ENCODE measurements at regions not wholly inside any gene's neighbourhood (a gene's known extent, or its start where the extent isn't known, plus 50 kb on each side); places are given as distances from the start of the nearest gene placed in this dataset.
A peak's percentile ranks its signal among the peaks of the same experiment; 100 is the strongest.

- Histone ChIP-seq H3K4me3 (no peak overlapping the region), H3K9me3 (no peaks in the 10 kb centered on the region), H3K27me3 (no peaks in the 10 kb centered on the region), H3K4me1 (peaks cover 0 to 16% (median 4%) of the 10 kb centered on the region in 4 donors), H3K36me3 (no peaks in the 10 kb centered on the region), H3K27ac (no peak overlapping the region)
- DNase-seq: no peak
- TF ChIP-seq POLR2A (IDR thresholded peaks at IDR 0.05): no peak
- TF ChIP-seq, protein P1, sequence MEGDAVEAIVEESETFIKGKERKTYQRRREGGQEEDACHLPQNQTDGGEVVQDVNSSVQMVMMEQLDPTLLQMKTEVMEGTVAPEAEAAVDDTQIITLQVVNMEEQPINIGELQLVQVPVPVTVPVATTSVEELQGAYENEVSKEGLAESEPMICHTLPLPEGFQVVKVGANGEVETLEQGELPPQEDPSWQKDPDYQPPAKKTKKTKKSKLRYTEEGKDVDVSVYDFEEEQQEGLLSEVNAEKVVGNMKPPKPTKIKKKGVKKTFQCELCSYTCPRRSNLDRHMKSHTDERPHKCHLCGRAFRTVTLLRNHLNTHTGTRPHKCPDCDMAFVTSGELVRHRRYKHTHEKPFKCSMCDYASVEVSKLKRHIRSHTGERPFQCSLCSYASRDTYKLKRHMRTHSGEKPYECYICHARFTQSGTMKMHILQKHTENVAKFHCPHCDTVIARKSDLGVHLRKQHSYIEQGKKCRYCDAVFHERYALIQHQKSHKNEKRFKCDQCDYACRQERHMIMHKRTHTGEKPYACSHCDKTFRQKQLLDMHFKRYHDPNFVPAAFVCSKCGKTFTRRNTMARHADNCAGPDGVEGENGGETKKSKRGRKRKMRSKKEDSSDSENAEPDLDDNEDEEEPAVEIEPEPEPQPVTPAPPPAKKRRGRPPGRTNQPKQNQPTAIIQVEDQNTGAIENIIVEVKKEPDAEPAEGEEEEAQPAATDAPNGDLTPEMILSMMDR (IDR thresholded peaks at IDR 0.05): no peak
Observed at GRCh38 chr10:124225467-124226270, 132.3 kb upstream of the CHST15 start.

GRCh38 chr10:124225029-124225466, 131.7 kb upstream of the CHST15 start:
- H3K36me3 ChIP-seq: no peaks in the 10 kb centered on the region
- no peak for TF ChIP-seq POLR2A (IDR thresholded peaks at IDR 0.05)
- TF ChIP-seq, protein P1 (IDR thresholded peaks at IDR 0.05): no peak
- H3K27ac ChIP-seq: no peak overlapping the region
- peaks cover 0 to 16% (median 6%) of the 10 kb centered on the region in 4 donors for H3K4me1 ChIP-seq
- H3K27me3 ChIP-seq: no peaks in the 10 kb centered on the region
- no peaks in the 10 kb centered on the region for H3K9me3 ChIP-seq
- H3K4me3 ChIP-seq: no peak overlapping the region
- DNase-seq: no peak

GRCh38 chr10:124224331-124225028, 131.1 kb upstream of the CHST15 start:
- no peaks in the 10 kb centered on the region for H3K27me3 ChIP-seq
- no peak for TF ChIP-seq POLR2A (IDR thresholded peaks at IDR 0.05)
- TF ChIP-seq, protein P1 (IDR thresholded peaks at IDR 0.05): no peak
- H3K36me3 ChIP-seq: no peaks in the 10 kb centered on the region
- H3K4me1 ChIP-seq: peaks cover 0 to 16% (median 6%) of the 10 kb centered on the region in 4 donors
- no peak for DNase-seq
- H3K4me3 ChIP-seq: no peak overlapping the region
- H3K27ac ChIP-seq: no peak overlapping the region
- no peaks in the 10 kb centered on the region for H3K9me3 ChIP-seq

DNA sequence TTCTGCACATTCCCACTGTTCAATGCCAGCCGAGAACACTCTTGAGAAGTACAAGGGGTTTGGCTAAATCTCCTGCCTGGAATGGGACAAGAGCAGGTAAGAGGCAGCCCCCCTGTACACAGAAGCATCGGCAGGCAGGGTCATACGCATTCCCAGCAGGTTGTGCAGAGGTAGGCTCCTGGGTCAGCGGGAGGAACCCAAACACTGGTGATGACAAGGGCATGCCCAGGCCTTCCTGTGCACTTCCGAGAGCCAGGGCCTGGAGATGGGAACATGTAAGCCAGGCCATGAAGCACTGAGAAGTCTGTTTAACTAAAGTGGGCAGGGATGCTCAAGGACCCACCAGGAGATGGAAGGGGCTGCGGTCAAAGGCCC, 130.3 kb upstream of the CHST15 start:
- DNase-seq: no peak
- Histone ChIP-seq H3K27me3 (no peaks in the 10 kb centered on the region), H3K4me1 (peaks cover 0 to 16% (median 6%) of the 10 kb centered on the region in 4 donors), H3K27ac (no peak overlapping the region), H3K4me3 (no peak overlapping the region), H3K9me3 (no peaks in the 10 kb centered on the region), H3K36me3 (no peaks in the 10 kb centered on the region)
- TF ChIP-seq POLR2A (IDR thresholded peaks at IDR 0.05): no peak
- TF ChIP-seq, protein P1 (IDR thresholded peaks at IDR 0.05): no peak

GRCh38 chr10:124222988-124223710, 129.8 kb upstream of the CHST15 start:
- DNase-seq: no peak
- H3K36me3 ChIP-seq: no peaks in the 10 kb centered on the region
- TF ChIP-seq, protein P1 (IDR thresholded peaks at IDR 0.05): no peak
- no peak for TF ChIP-seq POLR2A (IDR thresholded peaks at IDR 0.05)
- peaks cover 0 to 16% (median 6%) of the 10 kb centered on the region in 4 donors for H3K4me1 ChIP-seq
- peak overlapping the region in 1 of 4 donors; percentile 63 for H3K27ac ChIP-seq
- no peaks in the 10 kb centered on the region for H3K9me3 ChIP-seq
- no peak overlapping the region for H3K4me3 ChIP-seq
- H3K27me3 ChIP-seq: no peaks in the 10 kb centered on the region

All from Peyer's patch (tissue), 4 donors.